A549 (cell line): ENCODE measurements at regions not wholly inside any gene's neighbourhood (a gene's known extent, or its start where the extent isn't known, plus 50 kb on each side); places are given as distances from the start of the nearest gene placed in this dataset.

Experiments
- ATAC-seq, 2 experiments: fragments of 200-7000 bp in 1 of 2; fragments of >200 bp in 1 of 2; cut with Nextera tagmentation in 1 of 2; cut with Tn5 transposase in 1 of 2; 3 replicates each; pipeline versions ENCODE4 v1.8.0 to v1.9.1; 2018 to 2020; ENCODE audit warnings: mild to moderate bottlenecking in 1 of 2, moderate library complexity in 1 of 2
- CTCF ChIA-PET: fragments of 300-600 bp; sonication (Branson Sonifier 250); formaldehyde crosslinking; extraction: SDS; loops from one replicate; lab custom pipeline; 2021; ENCODE audit warnings: antibody characterized with exemption, inconsistent platforms; lab: Yijun Ruan, JAX
- POLR2A ChIA-PET: fragments of 350-600 bp; formaldehyde crosslinking; extraction: SDS; loops from one replicate; lab custom pipeline; 2021; ENCODE audit warnings: antibody characterized with exemption, inconsistent platforms; lab: Yijun Ruan, JAX
- DNase-seq, 2 experiments: peaks; one replicate each; pipeline versions ENCODE4 v3.0.0 to v3.0.0-alpha.2; 2011 to 2016; ENCODE audit warnings: low read depth in 1 of 2, low spot score in 1 of 2
- FAIRE-seq: peaks from 2 replicates; lab custom pipeline; 2011; peaks lifted over from hg19 to GRCh38; lab: Jason Lieb, UNC
- H3K27ac ChIP-seq, 2 experiments: fragments of >200 bp; sonication (Bioruptor Twin); formaldehyde crosslinking; 3 replicates each; pipeline ENCODE4 v1.5.1; 2016 to 2017
- H3K4me1 ChIP-seq: fragments of >200 bp; sonication (Bioruptor Twin); formaldehyde crosslinking; 3 replicates; pipeline ENCODE4 v1.6.1; 2016
- H3K4me2 ChIP-seq: fragments of >200 bp; sonication (Bioruptor Twin); formaldehyde crosslinking; 3 replicates; pipeline ENCODE4 v1.6.1; 2016
- H3K4me3 ChIP-seq: fragments of >200 bp; sonication (Bioruptor Twin); formaldehyde crosslinking; 3 replicates; pipeline ENCODE4 v1.5.1; 2016
- H3K9me3 ChIP-seq: fragments of >200 bp; sonication (Bioruptor Twin); formaldehyde crosslinking; 3 replicates; pipeline ENCODE4 v1.6.1; 2016
- CHD4 ChIP-seq: fragments of 200-600 bp; sonication (generic); IDR thresholded peaks from 2 replicates; pipeline ENCODE4 v1.6.1; 2016; ENCODE audit warnings: antibody characterized with exemption, mild to moderate bottlenecking, borderline replicate concordance
- EP300 ChIP-seq, 2 experiments: fragments of >200 bp; sonication (Bioruptor Twin); formaldehyde crosslinking; IDR thresholded peaks; 2 replicates in 1 of 2; 3 replicates in 1 of 2; pipeline ENCODE4 v1.6.1; 2016 to 2017
- FOSB ChIP-seq: fragments of 250-450 bp; sonication (Bioruptor Pico); IDR thresholded peaks from 2 replicates; pipeline ENCODE4 v1.5.0; 2020; ENCODE audit warnings: mild to moderate bottlenecking, moderate library complexity
- GATA3 ChIP-seq: IDR thresholded peaks from 2 replicates; pipeline ENCODE4 v1.6.1; 2012; ENCODE audit warnings: borderline replicate concordance
- HOXA7 ChIP-seq: fragments of 250-450 bp; sonication (Bioruptor Pico); IDR thresholded peaks from 2 replicates; pipeline ENCODE4 v1.5.0; 2020; ENCODE audit warnings: mild to moderate bottlenecking, moderate library complexity
- HOXB5 ChIP-seq: fragments of 250-450 bp; sonication (Bioruptor Pico); IDR thresholded peaks from 2 replicates; pipeline ENCODE4 v1.5.0; 2020; ENCODE audit warnings: mild to moderate bottlenecking, moderate library complexity
- KDM1A ChIP-seq: fragments of 200-600 bp; sonication (generic); IDR thresholded peaks from 2 replicates; pipeline ENCODE4 v1.6.1; 2016; ENCODE audit warnings: low read depth, mild to moderate bottlenecking
- MYC ChIP-seq: IDR thresholded peaks from 2 replicates; pipeline ENCODE4 v1.6.1; 2012; ENCODE audit warnings: mild to moderate bottlenecking, inconsistent platforms, low read length, improper control_type of control experiment, borderline replicate concordance
- NFE2L2 ChIP-seq: fragments of 150-350 bp; conservative IDR thresholded peaks from 2 replicates; pipeline ENCODE4 v1.6.1; 2014; ENCODE audit warnings: low read length
- POLR2AphosphoS2 ChIP-seq: conservative IDR thresholded peaks from 2 replicates; pipeline ENCODE4 v1.6.1; 2012; ENCODE audit warnings: low read length, improper control_type of control experiment, inconsistent platforms
- RNF2 ChIP-seq: fragments of 200-600 bp; sonication (generic); IDR thresholded peaks from 2 replicates; pipeline ENCODE4 v1.6.1; 2016; ENCODE audit warnings: low read depth, mild to moderate bottlenecking, antibody characterized with exemption, moderate library complexity, borderline replicate concordance
- WGBS: methylation state at CpG from one replicate; pipeline ENCODE4 v1.1.6; 2017; ENCODE audit errors: missing lambda C conversion rate; 5-methylcytosine and 5-hydroxymethylcytosine counted together
- TF ChIP-seq, protein P1 (sequence below): fragments of 250-450 bp; sonication (Bioruptor Pico); IDR thresholded peaks from 2 replicates; pipeline ENCODE4 v1.5.0; 2021; ENCODE audit warnings: mild to moderate bottlenecking, moderate library complexity, borderline replicate concordance
- TF ChIP-seq, protein P2 (sequence below): fragments of >200 bp; sonication (Bioruptor Twin); formaldehyde crosslinking; IDR thresholded peaks from 3 replicates; pipeline ENCODE4 v1.5.1; 2016
- TF ChIP-seq, protein P3 (sequence below): fragments of 200-600 bp; sonication (generic); IDR thresholded peaks from 2 replicates; pipeline ENCODE4 v1.6.1; 2016; ENCODE audit warnings: antibody characterized with exemption, mild to moderate bottlenecking, moderate library complexity
- TF ChIP-seq, protein P4 (sequence below): IDR thresholded peaks from 2 replicates; pipeline ENCODE4 v1.6.1; 2012; ENCODE audit warnings: low read depth, borderline replicate concordance
- TF ChIP-seq, protein P5 (sequence below): fragments of >200 bp; sonication (Bioruptor Twin); formaldehyde crosslinking; IDR thresholded peaks from 3 replicates; pipeline ENCODE4 v1.6.1; 2016
- TF ChIP-seq, protein P6 (sequence below): fragments of 450-650 bp; IDR thresholded peaks from 2 replicates; pipeline ENCODE4 v1.6.1; 2014; ENCODE audit warnings: antibody characterized with exemption
- TF ChIP-seq, protein P7 (sequence below): IDR thresholded peaks from 2 replicates; pipeline ENCODE4 v1.6.1; 2012
- TF ChIP-seq, protein P8 (sequence below): fragments of >200 bp; sonication (Bioruptor Twin); formaldehyde crosslinking; IDR thresholded peaks from 2 replicates; pipeline ENCODE4 v1.6.1; 2016

DNA sequence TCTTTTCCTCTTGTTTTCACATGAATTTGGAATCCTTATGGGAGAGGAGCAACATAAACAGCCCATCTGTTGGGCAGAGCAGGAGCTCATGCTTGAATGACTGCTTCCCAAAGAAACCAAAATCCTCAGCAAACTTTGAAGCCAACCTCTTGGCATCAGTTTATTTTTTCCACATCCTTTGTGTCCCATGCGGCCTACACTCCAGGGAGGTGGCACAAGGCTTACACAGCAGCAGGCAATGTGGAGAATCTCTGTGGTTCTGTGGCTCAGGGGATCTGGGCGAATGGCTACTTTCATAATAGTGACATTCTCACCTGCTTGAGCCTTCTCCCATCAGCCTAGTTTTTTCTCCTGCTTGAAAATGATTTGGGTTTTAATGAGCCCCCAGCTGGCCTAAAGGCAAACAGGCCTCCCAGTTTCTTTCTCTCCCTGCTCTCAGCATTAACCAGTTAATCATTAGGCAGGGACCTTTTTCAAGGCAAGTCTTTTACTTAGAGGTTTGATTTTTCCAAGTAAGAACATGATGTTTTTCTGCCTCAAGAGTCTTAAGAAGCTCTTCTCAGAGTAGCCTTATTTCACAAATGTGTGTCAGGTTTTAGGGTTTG lies 370.3 kb downstream of the ARHGEF28 start:
- H3K4me3 ChIP-seq = no peak overlapping the region
- H3K27ac ChIP-seq = no peak overlapping the region
- ChIA-PET CTCF (interaction anchor here (1.1 to 2.4 kb wide), 4 partner anchors 8 to 645 kb away, joined by 3 to 10 read pairs (median 3); partner anchors contain the start of gene ENC1), POLR2A (no interaction called here)
- H3K4me1 ChIP-seq = no peaks in the 10 kb centered on the region
- no peak for DNase-seq
- H3K9me3 ChIP-seq = no peaks in the 10 kb centered on the region
- no peak for ATAC-seq
- WGBS = 16% methylated on average over 2 of the region's 2 CpGs
- no peak for FAIRE-seq
- no peak for TF ChIP-seq RNF2
- TF ChIP-seq CHD4 = no peak
- no peak for TF ChIP-seq NFE2L2
- no peak for TF ChIP-seq EP300 (IDR thresholded peaks at IDR 0.05)
- H3K4me2 ChIP-seq = no peak overlapping the region

DNA sequence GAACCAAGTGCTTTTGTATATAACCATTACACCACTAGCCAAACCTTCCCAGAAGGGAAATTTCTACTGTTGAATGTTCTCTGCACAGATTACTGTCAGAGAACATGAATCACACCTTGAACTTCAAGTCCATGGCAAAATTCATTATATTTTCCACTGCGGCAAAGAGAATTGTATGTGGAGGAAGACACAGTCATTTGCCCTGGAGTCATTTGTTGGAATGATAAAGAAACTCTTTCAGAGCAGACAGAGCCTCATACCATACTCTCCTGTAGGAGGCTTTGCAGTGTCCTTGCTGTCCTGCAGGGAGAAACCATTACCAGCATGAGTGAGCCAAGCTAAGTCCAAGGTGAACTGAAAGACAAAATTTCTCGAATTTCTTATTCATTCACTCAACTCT lies 369.0 kb downstream of the ARHGEF28 start:
- TF ChIP-seq, protein P1, sequence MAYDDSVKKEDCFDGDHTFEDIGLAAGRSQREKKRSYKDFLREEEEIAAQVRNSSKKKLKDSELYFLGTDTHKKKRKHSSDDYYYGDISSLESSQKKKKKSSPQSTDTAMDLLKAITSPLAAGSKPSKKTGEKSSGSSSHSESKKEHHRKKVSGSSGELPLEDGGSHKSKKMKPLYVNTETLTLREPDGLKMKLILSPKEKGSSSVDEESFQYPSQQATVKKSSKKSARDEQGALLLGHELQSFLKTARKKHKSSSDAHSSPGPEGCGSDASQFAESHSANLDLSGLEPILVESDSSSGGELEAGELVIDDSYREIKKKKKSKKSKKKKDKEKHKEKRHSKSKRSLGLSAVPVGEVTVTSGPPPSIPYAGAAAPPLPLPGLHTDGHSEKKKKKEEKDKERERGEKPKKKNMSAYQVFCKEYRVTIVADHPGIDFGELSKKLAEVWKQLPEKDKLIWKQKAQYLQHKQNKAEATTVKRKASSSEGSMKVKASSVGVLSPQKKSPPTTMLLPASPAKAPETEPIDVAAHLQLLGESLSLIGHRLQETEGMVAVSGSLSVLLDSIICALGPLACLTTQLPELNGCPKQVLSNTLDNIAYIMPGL = no peak
- TF ChIP-seq GATA3 (no peak), KDM1A (no peak), FOSB (CRISPR knock-in tag) (no peak), MYC (no peak), CHD4 (no peak), HOXB5 (CRISPR knock-in tag) (no peak), POLR2AphosphoS2 (no peak), HOXA7 (no peak)
- TF ChIP-seq, protein P2, sequence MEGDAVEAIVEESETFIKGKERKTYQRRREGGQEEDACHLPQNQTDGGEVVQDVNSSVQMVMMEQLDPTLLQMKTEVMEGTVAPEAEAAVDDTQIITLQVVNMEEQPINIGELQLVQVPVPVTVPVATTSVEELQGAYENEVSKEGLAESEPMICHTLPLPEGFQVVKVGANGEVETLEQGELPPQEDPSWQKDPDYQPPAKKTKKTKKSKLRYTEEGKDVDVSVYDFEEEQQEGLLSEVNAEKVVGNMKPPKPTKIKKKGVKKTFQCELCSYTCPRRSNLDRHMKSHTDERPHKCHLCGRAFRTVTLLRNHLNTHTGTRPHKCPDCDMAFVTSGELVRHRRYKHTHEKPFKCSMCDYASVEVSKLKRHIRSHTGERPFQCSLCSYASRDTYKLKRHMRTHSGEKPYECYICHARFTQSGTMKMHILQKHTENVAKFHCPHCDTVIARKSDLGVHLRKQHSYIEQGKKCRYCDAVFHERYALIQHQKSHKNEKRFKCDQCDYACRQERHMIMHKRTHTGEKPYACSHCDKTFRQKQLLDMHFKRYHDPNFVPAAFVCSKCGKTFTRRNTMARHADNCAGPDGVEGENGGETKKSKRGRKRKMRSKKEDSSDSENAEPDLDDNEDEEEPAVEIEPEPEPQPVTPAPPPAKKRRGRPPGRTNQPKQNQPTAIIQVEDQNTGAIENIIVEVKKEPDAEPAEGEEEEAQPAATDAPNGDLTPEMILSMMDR = no peak
- TF ChIP-seq, protein P3, sequence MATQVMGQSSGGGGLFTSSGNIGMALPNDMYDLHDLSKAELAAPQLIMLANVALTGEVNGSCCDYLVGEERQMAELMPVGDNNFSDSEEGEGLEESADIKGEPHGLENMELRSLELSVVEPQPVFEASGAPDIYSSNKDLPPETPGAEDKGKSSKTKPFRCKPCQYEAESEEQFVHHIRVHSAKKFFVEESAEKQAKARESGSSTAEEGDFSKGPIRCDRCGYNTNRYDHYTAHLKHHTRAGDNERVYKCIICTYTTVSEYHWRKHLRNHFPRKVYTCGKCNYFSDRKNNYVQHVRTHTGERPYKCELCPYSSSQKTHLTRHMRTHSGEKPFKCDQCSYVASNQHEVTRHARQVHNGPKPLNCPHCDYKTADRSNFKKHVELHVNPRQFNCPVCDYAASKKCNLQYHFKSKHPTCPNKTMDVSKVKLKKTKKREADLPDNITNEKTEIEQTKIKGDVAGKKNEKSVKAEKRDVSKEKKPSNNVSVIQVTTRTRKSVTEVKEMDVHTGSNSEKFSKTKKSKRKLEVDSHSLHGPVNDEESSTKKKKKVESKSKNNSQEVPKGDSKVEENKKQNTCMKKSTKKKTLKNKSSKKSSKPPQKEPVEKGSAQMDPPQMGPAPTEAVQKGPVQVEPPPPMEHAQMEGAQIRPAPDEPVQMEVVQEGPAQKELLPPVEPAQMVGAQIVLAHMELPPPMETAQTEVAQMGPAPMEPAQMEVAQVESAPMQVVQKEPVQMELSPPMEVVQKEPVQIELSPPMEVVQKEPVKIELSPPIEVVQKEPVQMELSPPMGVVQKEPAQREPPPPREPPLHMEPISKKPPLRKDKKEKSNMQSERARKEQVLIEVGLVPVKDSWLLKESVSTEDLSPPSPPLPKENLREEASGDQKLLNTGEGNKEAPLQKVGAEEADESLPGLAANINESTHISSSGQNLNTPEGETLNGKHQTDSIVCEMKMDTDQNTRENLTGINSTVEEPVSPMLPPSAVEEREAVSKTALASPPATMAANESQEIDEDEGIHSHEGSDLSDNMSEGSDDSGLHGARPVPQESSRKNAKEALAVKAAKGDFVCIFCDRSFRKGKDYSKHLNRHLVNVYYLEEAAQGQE = no peak
- TF ChIP-seq, protein P4, sequence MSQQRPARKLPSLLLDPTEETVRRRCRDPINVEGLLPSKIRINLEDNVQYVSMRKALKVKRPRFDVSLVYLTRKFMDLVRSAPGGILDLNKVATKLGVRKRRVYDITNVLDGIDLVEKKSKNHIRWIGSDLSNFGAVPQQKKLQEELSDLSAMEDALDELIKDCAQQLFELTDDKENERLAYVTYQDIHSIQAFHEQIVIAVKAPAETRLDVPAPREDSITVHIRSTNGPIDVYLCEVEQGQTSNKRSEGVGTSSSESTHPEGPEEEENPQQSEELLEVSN = no peak
- TF ChIP-seq, protein P5, sequence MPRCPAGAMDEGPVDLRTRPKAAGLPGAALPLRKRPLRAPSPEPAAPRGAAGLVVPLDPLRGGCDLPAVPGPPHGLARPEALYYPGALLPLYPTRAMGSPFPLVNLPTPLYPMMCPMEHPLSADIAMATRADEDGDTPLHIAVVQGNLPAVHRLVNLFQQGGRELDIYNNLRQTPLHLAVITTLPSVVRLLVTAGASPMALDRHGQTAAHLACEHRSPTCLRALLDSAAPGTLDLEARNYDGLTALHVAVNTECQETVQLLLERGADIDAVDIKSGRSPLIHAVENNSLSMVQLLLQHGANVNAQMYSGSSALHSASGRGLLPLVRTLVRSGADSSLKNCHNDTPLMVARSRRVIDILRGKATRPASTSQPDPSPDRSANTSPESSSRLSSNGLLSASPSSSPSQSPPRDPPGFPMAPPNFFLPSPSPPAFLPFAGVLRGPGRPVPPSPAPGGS = no peak
- TF ChIP-seq, protein P6, sequence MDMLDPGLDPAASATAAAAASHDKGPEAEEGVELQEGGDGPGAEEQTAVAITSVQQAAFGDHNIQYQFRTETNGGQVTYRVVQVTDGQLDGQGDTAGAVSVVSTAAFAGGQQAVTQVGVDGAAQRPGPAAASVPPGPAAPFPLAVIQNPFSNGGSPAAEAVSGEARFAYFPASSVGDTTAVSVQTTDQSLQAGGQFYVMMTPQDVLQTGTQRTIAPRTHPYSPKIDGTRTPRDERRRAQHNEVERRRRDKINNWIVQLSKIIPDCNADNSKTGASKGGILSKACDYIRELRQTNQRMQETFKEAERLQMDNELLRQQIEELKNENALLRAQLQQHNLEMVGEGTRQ = no peak
- TF ChIP-seq, protein P7, sequence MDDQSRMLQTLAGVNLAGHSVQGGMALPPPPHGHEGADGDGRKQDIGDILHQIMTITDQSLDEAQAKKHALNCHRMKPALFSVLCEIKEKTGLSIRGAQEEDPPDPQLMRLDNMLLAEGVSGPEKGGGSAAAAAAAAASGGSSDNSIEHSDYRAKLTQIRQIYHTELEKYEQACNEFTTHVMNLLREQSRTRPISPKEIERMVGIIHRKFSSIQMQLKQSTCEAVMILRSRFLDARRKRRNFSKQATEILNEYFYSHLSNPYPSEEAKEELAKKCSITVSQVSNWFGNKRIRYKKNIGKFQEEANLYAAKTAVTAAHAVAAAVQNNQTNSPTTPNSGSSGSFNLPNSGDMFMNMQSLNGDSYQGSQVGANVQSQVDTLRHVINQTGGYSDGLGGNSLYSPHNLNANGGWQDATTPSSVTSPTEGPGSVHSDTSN = no peak
- TF ChIP-seq, protein P8, sequence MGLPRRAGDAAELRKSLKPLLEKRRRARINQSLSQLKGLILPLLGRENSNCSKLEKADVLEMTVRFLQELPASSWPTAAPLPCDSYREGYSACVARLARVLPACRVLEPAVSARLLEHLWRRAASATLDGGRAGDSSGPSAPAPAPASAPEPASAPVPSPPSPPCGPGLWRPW = no peak
- ChIA-PET POLR2A (no interaction called here), CTCF (no interaction called here)
- Histone ChIP-seq H3K4me2 (no peak overlapping the region), H3K9me3 (no peaks in the 10 kb centered on the region), H3K4me3 (no peak overlapping the region), H3K4me1 (no peaks in the 10 kb centered on the region), H3K27ac (no peak overlapping the region)
- DNase-seq (no peak), ATAC-seq (peak in 1 of 2 experiments; percentile 64; a peak in 4 of 6 replicates), FAIRE-seq (no peak)
- WGBS = 48% methylated on average over 2 of the region's 2 CpGs
